Superior temporal gyrus (tissue), 1 donor: ENCODE measurements at regions not wholly inside any gene's neighbourhood (a gene's known extent, or its start where the extent isn't known, plus 50 kb on each side); places are given as distances from the start of the nearest gene placed in this dataset.

ENCODE experiments used
- DNase-seq: peaks from one replicate; pipeline ENCODE4 v3.0.0-alpha.2; 2016; ENCODE audit errors: extremely low spot score

GRCh38 chr6:14731611-14732010, 514.3 kb upstream of the JARID2 start:
- no peak for DNase-seq

GRCh38 chr6:14732226-14732843, 513.5 kb upstream of the JARID2 start:
- no peak for DNase-seq

- no peak for DNase-seq
Measured at GRCh38 chr6:14732844-14733757, 512.8 kb upstream of the JARID2 start.

- no peak for DNase-seq
Measured at GRCh38 chr6:14734052-14734415, 511.8 kb upstream of the JARID2 start.

- no peak for DNase-seq
Measured at GRCh38 chr6:14734416-14735340, 511.2 kb upstream of the JARID2 start.

GRCh38 chr6:14735956-14736486, 509.8 kb upstream of the JARID2 start:
- no peak for DNase-seq

DNA sequence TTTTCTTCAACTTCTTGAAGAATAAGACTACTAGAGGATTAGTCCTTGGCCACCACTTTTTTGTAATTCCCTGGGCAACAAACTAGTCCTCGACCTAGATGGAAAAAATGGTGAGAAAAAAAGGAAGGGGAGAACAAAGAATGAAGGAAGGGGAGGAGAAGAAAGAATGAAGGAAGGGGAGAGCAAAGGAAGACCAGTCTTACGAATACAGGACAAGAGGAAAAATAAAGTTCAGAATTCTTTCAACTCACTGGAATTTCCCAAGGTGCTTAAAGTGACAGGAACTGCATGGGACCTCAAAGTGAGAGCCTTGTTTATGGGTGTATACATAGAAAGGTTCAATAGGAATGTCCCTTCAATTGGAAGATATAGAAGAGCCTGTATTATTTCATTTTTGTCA, 509.3 kb upstream of the JARID2 start:
- no peak for DNase-seq

DNA sequence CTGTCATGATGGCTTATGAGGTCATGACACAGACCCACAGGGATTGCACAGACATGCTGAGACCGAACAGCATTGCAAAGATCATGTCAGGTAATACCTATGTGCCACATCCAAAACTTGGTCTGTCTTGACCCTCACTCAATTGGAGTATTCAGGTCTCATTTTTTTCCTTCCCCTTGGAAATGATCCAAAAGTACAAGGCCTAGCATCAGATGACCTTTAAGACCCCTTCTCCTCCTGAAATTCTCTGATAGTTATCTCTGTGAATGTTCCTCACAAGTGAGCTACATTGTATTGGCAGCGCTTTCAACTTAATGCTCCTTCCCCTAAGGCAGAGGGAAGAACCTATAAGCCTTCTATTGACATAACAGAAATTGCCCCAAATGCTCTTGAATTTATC, 507.4 kb upstream of the JARID2 start:
- DNase-seq = no peak

GRCh38 chr6:14738933-14739332, 506.9 kb upstream of the JARID2 start:
- no peak for DNase-seq

DNA sequence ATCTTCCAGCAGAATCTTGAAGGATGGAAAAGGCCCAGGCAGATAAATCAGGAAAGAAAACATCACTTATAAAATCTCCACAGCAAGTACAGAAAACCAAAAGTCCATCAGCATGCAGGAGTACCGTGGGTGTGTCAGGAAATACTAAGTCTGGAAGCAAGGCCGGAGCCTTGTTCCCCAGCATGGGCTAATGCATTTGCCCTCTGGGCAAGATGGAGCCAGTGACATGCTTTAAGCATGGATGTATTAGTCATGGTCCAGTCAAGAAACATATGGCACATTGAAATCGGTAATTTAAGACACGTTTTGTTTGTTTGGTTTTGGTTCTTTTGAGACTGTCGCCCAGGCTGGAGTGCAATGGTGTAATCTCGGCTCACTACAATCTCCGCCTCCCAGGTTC, 506.0 kb upstream of the JARID2 start:
- no peak for DNase-seq

DNA sequence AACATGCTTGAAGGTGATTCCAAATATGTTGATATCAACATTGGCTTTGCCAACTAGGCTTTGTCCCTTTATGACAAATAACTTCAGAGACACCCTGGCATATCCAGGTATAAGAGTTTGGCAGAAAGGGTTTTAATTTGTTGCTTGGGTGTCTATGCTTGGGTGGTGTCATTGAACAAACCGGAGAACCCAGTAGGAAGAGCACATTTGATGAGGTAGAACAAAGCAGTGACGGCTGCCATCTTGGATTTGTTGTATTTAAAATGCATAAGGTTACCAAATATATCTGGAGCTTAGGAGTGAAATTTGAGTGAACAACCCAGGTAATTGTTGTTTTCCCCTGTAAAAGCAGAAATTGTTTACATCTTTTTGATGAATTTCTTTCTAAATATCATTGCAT, 503.7 kb upstream of the JARID2 start:
- DNase-seq = no peak

DNA sequence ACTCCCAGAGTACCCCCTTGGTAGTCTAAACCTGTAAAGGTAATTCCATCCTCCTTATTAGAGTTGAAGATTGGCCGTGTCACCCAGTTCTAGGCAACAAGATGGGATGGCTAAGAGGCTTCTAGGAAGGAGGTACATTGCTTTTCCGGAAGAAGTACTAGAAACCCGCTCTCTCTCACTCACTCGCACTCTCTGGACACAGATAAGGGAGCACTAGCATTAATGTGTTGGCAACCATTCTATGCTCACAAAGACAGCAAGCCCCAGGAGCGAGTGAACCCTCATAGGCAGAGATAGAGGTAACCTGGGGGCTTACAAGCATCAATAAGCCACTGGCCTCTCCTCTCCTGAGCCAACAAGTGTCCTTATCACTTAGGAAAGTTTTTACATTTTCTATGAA, 503.2 kb upstream of the JARID2 start:
- no peak for DNase-seq

DNA sequence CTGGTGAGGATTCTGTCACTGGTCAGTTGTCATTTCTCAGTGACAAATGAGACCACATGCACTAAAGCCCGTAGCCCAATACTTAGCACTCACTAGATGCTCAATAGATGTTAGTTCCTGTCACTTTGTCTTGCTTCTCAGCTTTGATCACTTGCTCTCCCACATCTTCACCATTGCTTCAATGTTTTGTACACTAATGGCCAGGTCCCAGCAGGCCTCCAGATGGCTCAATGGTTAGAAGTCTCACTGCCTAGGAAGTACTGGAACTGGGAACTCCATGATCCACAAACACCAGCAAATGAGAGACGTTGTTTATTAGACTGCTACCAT, 502.8 kb upstream of the JARID2 start:
- no peak for DNase-seq

GRCh38 chr6:14743474-14744211, 502.2 kb upstream of the JARID2 start:
- DNase-seq = no peak

DNA sequence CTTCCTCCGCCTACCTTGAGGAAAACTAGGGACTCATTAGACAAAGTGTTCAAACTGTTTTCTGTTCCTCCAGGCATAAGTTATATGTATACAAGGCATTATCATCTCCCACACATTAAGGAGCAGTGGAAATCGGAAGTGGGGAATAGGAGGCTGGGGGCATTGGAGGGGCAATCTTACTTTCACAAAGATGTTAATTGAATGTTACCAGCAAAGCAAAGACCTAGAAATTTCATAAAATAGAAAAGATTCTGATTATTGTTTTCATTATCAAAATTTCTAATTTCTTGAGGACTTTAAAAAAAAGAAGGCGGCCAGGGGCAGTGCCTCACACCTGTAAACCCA, 501.7 kb upstream of the JARID2 start:
- no peak for DNase-seq

- no peak for DNase-seq
Measured at GRCh38 chr6:14746139-14746837, 499.6 kb upstream of the JARID2 start.

GRCh38 chr6:14747881-14748520, 497.9 kb upstream of the JARID2 start:
- DNase-seq = no peak

DNA sequence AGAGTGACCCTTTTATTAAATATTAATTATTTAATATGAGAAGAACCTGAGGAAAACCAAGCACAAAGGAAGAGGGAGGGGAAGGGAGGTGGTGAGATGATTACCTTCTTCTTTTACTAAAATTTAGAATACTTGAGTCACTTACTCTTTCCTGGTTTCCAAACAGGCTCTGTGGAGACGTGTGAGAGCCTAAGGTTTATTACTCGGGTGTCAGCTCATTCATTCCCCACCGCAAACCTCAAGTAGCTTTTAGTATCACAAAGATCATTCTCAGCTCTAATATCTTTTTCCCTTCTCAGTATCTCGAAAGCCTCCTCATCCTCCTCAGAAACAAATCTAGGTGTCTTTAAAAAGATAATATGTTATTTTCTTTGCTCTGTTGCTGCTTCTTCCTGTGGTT, 497.2 kb upstream of the JARID2 start:
- no peak for DNase-seq

GRCh38 chr6:14750059-14750661, 495.7 kb upstream of the JARID2 start:
- no peak for DNase-seq

DNA sequence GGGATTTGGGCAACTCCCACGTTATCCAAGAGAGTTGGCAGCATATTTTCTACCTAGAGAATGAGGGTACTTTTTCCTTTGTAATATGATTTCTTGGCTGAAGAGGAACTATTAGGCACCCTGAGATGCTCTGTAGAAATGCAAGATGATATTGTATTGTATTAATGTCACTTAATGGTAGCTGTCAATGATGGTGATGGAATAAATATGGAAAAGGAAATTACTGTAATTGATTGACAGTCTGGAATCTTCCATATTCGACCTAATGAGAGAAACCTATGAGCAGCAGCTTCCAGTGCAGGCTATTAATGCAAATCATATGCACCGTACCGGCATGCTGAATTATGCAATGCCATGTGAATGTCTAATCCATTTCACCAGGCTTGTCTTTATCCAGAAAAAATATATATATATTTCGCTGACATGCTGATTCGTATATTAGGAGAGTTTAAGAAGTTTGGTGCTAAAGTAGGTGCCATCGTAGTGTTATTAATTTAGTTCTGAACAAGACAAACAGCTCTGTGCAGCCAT, 494.2 kb upstream of the JARID2 start:
- DNase-seq = no peak
